PC-9 (cell line): ENCODE measurements at regions not wholly inside any gene's neighbourhood (a gene's known extent, or its start where the extent isn't known, plus 50 kb on each side); places are given as distances from the start of the nearest gene placed in this dataset.

ENCODE experiments used
- CTCF ChIP-seq: fragments of 200-600 bp; sonication (generic); conservative IDR thresholded peaks from 2 replicates; pipeline ENCODE4 v1.6.1; 2017; ENCODE audit warnings: mixed run types, antibody characterized with exemption, mild to moderate bottlenecking, moderate library complexity
- EZH2 ChIP-seq: fragments of 200-600 bp; sonication (generic); IDR thresholded peaks from 2 replicates; pipeline ENCODE4 v1.8.0; 2017; ENCODE audit warnings: antibody characterized with exemption, low read depth

- TF ChIP-seq CTCF (no peak), EZH2 (no peak)
Observed at GRCh38 chr5:104247260-104247659, 684.7 kb upstream of the NUDT12 start.
